ENCODE measurements at regions not wholly inside any gene's neighbourhood (a gene's known extent, or its start where the extent isn't known, plus 50 kb on each side); places are given as distances from the start of the nearest gene placed in this dataset.

GRCh38 chr16:86664522-86665318 is 86.4 kb downstream of the FOXL1 start (continued):
- no peak for TF ChIP-seq ZBTB11 (CRISPR knock-in tag; IDR thresholded peaks at IDR 0.05)
- TF ChIP-seq, protein P1, sequence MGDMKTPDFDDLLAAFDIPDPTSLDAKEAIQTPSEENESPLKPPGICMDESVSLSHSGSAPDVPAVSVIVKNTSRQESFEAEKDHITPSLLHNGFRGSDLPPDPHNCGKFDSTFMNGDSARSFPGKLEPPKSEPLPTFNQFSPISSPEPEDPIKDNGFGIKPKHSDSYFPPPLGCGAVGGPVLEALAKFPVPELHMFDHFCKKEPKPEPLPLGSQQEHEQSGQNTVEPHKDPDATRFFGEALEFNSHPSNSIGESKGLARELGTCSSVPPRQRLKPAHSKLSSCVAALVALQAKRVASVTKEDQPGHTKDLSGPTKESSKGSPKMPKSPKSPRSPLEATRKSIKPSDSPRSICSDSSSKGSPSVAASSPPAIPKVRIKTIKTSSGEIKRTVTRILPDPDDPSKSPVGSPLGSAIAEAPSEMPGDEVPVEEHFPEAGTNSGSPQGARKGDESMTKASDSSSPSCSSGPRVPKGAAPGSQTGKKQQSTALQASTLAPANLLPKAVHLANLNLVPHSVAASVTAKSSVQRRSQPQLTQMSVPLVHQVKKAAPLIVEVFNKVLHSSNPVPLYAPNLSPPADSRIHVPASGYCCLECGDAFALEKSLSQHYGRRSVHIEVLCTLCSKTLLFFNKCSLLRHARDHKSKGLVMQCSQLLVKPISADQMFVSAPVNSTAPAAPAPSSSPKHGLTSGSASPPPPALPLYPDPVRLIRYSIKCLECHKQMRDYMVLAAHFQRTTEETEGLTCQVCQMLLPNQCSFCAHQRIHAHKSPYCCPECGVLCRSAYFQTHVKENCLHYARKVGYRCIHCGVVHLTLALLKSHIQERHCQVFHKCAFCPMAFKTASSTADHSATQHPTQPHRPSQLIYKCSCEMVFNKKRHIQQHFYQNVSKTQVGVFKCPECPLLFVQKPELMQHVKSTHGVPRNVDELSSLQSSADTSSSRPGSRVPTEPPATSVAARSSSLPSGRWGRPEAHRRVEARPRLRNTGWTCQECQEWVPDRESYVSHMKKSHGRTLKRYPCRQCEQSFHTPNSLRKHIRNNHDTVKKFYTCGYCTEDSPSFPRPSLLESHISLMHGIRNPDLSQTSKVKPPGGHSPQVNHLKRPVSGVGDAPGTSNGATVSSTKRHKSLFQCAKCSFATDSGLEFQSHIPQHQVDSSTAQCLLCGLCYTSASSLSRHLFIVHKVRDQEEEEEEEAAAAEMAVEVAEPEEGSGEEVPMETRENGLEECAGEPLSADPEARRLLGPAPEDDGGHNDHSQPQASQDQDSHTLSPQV (IDR thresholded peaks at IDR 0.05): no peak
- no peak for TF ChIP-seq PAX5 (IDR thresholded peaks at IDR 0.05; ENCODE audit: borderline replicate concordance, low read depth, low read length)
- no peak for TF ChIP-seq POU2F2 (IDR thresholded peaks at IDR 0.05; ENCODE audit: borderline replicate concordance, low read depth, low read length)
- no peak for TF ChIP-seq TCF12 (IDR thresholded peaks at IDR 0.05; ENCODE audit: low read depth, low read length)
- TF ChIP-seq, protein P2, sequence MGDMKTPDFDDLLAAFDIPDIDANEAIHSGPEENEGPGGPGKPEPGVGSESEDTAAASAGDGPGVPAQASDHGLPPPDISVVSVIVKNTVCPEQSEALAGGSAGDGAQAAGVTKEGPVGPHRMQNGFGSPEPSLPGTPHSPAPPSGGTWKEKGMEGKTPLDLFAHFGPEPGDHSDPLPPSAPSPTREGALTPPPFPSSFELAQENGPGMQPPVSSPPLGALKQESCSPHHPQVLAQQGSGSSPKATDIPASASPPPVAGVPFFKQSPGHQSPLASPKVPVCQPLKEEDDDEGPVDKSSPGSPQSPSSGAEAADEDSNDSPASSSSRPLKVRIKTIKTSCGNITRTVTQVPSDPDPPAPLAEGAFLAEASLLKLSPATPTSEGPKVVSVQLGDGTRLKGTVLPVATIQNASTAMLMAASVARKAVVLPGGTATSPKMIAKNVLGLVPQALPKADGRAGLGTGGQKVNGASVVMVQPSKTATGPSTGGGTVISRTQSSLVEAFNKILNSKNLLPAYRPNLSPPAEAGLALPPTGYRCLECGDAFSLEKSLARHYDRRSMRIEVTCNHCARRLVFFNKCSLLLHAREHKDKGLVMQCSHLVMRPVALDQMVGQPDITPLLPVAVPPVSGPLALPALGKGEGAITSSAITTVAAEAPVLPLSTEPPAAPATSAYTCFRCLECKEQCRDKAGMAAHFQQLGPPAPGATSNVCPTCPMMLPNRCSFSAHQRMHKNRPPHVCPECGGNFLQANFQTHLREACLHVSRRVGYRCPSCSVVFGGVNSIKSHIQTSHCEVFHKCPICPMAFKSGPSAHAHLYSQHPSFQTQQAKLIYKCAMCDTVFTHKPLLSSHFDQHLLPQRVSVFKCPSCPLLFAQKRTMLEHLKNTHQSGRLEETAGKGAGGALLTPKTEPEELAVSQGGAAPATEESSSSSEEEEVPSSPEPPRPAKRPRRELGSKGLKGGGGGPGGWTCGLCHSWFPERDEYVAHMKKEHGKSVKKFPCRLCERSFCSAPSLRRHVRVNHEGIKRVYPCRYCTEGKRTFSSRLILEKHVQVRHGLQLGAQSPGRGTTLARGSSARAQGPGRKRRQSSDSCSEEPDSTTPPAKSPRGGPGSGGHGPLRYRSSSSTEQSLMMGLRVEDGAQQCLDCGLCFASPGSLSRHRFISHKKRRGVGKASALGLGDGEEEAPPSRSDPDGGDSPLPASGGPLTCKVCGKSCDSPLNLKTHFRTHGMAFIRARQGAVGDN (IDR thresholded peaks at IDR 0.05): no peak
- no peak for TF ChIP-seq RAD21 (IDR thresholded peaks at IDR 0.05; ENCODE audit: insufficient read depth, low read depth, low read length)
- no peak for TF ChIP-seq SREBF1 (IDR thresholded peaks at IDR 0.05; ENCODE audit: low read length)
- no peak for TF ChIP-seq FOXM1 (IDR thresholded peaks at IDR 0.05; ENCODE audit: low read depth, low read length)
- no peak for TF ChIP-seq TARDBP (IDR thresholded peaks at IDR 0.05; ENCODE audit: borderline replicate concordance)
- TF ChIP-seq RCOR1 (conservative IDR thresholded peaks at IDR 0.05; ENCODE audit: low read depth, low read length): no peak
- TF ChIP-seq ATF7 (IDR thresholded peaks at IDR 0.05; ENCODE audit: low read depth): peak; percentile 83
- no peak for TF ChIP-seq PKNOX1 (IDR thresholded peaks at IDR 0.05)
- TF ChIP-seq SREBF2 (IDR thresholded peaks at IDR 0.05; ENCODE audit: low read length): no peak
- TF ChIP-seq EP300 (IDR thresholded peaks at IDR 0.05; ENCODE audit: borderline replicate concordance in 1 of 2, control insufficient read depth in 1 of 2, low read depth in 2 of 2, low read length in 2 of 2): peak; percentile 7 to 13; a peak in 2 of 4 replicates
